HG02588 (cell line): ENCODE measurements at regions not wholly inside any gene's neighbourhood (a gene's known extent, or its start where the extent isn't known, plus 50 kb on each side); places are given as distances from the start of the nearest gene placed in this dataset.
"Not testable (repeated sequence)": the region's sequence is repeated elsewhere in the genome, so short reads cannot be mapped to it uniquely, and the experiment has no call there.

ENCODE experiments used
- ATAC-seq: cut with Tn5 transposase; IDR thresholded peaks from one replicate; pipeline ENCODE4 v1.9.1; 2021; ENCODE audit warnings: mild to moderate bottlenecking, moderate library complexity; ENCODE audit not compliant: unreplicated experiment

DNA sequence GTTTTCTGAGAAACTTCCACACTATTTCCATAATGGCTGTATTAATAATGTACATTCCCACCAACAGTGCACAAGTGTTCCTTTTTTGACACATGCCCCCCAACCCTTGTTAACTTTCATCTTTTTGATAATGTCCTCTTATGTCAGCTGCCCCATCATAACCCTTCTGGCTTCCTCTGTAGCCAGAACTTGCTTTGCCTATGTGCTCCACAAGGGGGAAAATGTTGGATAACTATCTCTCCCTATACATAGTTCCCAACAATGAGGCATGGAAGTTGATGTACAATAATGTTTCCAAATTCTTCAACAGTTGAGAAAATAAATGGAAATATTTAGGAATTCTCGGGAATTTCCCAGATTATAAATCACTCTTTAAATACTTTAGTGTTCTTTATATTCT is 142.9 kb downstream of the ASB9 start:
- ATAC-seq, result no peak

DNA sequence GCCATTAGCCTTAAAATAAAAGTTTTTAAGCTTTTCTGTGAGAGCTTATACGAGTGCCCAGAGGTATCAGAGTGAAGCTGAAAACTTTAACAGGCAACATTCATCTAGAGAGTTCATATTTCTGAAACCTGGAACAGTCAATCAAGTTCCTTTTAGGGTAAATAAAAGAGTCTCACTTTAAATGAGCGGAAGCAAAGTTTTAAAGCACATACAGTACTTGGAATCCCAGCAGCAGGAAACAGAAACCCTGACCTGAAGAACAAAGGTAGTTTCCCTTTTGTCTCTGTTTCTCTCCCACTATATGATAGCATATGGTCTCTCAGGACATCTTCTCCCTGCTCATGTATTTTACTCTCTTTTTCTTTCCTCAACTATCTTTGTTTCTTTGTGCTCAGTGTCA is 153.0 kb downstream of the ASB9 start:
- no peak for ATAC-seq

DNA sequence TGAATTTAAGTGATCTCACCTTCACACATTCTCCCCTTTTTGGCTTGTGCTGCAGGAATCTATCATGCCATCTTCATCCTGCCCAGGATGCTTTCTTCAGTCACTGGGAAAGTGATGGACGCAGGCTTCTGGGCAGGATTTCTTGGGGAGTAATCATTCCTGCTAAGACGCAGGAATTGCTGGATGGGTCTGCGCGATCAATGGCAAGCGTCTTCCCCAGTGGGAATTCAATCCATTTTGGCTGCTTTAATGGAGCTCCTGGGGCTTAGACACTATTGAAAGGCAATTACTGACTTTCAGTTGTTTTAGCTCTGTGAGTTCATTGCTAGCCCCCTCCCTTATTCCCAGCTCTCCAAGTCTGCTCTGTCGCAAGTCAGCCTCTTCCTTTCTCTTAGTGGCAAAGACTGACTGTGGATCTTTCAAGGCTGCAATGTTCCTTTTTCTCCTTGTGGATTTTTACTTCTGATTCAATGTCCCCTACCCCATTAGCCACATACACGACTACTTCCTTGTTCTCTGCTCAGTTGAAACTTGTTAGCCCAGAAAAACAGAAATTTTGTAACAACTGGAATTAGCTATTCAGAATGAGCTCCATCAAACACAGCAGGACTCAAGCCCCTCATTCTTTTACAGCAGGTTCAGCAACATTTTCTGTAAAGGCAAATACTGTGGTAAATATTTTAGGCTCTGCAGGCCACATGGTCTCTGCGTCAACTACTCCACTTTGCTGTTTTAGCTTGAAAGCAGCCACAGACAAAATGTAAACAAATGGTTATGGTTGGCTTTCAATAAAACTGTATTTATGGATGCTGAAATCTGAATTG is 154.9 kb downstream of the ASB9 start:
- no peak for ATAC-seq

DNA sequence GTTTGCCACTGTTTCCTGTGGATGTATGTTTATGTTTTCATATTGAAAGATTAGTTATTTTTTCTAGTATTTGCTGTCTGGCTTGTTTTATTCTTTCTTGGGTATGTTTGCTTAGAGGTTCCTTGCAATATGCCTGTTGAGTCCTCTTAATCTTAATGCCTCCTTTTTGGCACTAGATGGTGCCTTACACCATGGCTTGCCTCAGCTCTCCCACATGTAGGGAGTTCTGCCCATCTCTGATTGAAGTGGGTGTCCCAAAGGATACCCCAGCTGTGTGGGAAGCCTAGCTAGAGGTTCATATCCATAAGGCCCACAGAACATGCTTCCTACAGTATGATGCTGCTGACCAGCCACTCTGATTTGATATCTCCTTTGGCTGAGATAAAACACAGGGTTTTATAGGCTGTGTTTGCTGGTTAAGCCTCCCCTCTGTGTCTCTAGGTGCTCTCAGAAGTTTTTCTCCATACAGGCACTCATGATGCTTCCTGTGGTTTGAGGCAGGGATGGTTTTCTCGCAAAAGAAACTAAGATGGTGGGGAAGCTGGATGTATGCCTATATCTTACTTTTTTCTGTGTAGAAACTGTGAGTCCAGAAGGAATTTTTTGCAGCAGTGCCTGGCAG is 162.4 kb downstream of the ASB9 start:
- ATAC-seq, result no peak

DNA sequence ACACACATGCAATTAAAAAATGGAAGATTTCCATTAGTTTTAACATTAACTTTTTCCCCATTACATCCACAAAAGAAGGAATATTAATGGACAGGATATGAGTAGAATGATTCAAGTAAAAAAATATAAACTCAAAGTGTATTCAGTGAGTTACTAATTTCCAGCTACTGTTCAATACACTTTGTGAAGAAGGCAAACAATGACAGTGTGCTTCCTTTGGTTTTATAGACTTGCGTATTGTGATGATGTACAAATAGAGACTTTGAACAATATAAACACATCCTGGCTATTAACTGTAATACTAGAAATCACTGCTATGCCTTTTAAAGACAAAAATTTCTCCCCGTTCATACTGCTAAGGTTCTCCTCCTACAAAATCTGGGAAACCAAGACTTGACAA is 171.4 kb downstream of the ASB9 start:
- ATAC-seq, result no peak

DNA sequence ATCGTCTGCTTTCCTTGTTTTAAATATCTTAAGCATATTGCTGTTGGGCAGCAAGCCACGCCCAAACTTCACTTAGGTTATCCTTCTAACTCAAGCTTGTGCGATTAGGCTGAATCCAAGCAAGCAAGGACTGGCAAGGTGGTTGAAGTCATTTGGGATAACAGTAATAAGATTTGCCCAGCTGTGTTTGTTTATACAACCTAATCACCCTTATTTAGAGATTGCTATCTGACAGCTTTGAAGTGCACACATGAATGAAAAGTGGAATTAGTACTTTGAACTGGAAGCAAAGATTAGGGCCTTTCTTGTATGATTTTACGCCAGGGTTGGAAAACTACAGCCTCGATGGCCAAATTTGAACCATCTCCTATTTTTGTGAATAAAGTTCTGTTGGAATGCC is 182.1 kb downstream of the ASB9 start:
- no peak for ATAC-seq

DNA sequence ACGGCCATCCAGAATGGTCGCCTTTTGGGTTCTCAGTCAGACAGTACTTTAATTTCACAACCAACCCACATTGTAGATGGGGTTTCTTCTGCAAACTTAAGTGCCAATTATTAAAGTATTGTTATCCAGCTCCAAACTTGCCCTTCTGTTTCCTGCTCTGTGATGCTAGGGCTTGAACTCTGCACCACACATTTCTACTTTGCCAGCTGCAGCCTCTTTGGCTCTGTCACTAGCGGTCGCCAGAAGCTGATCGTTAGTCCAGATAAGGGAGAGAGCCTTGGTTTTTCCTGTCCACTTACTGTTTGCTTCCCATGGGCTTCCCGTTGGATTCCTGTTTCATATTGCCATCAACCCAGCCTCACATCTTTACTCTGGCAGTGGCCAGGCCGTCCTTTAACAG is 196.6 kb downstream of the ASB9 start:
- no peak for ATAC-seq

DNA sequence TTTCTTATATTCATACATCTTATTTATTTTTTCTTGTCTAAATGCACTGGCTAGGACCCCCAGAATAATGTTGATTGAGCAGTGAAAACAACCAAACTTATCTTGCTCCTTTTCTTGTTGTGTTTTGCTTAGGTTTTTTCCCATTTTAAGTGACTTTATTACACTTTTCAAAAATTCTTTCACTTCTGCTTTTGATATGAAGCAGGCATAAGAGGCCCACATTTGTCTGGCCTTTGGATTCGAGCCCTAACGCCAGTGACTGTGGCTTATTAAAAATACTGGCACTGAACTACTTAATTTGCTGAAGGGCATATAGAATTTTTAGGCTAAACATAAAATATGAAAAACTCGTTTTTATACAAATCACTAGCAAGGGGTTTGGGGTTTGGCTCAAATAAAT is 197.0 kb downstream of the ASB9 start:
- ATAC-seq, result no peak

DNA sequence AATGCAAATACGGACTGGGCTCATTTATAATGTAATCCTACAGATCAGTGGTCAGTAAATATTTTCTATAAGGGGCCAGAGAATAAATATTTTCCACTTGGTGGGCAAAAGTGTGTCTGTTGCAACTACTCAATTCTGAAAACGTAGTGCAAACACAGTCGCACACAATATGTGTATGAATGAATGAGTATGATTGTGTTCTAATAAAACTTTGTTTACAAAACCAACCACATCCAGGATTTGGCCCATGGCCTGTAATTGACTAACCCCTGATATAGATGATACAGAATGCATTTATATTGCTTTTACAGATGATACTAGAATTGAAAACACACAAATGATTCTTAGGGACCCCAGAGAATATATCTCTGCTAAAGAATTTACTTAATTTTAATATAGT is 197.6 kb downstream of the ASB9 start:
- no peak for ATAC-seq

DNA sequence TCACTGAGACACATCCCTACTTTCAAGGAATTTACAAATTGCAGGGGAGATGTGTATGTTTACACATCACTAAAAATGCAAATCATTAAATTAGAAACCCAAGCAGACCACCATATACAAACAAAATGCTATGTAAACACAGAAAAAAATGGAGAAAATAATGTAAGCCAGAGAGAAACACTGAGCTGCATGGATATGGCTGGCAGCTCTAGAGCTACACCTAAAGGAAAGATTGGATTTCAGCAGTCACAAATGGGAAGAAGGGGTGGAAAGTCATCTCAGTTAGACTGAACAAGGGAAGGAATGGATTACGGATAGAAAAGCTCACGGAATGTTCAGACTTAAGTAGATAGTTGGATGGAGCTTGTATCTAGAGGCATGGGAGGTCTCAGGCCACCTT is 186.3 kb downstream of the MOSPD2 start:
- ATAC-seq, result no peak

DNA sequence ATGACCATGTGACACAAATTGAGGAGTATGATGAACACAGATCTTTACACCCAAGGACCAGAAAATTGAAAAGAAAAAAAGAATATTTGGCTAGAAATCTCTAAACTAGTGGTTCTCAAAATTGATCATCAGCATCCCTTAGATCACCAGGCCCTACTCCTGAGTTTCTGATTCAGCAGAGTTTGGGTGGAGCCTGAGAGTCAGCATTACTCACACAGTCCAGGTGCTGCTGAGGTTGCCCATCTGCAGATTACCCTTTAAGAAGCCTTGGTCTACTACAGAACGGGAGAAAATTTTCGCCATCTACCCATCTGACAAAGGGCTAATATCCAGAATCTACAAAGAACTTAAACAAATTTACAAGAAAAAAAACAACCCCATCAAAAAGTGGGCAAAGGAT is 182.8 kb downstream of the MOSPD2 start:
- ATAC-seq, result no peak

DNA sequence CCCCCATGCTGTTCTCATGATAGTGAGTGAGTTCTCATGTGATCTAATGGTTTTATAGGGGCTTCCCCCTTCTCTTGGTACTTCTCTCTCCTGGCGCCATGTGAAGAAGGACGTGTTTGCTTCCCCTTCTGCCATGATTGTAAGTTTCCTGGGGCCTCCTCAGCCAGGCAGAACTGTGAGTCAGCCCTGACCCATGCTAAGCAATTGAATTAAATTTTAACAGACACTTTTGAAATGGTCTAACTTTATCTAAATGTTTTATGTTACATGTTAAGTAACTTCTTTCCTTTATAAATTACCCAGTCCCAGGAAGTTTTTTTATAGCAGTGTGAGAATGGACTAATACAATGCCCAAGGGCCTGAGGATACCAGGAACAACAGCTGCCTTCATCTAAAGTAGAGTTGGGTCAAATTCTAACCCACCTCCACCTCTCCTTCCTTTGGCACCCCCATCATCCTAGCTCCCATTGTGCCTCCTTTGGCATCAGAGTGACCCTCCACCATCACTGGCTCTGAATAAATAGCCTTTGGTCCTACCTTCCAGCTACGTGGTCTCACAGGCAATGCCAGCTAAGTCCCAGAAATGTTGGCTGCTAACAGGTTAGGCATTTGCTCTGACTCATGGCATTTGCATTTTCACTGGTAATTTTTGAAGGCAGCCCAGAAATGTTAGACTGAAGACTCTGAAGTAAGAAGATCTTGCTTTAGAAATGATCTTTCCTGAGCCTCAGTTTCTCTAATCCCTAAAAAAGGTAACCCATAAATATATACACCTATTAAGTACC is 182.1 kb downstream of the MOSPD2 start:
- ATAC-seq, result no peak

DNA sequence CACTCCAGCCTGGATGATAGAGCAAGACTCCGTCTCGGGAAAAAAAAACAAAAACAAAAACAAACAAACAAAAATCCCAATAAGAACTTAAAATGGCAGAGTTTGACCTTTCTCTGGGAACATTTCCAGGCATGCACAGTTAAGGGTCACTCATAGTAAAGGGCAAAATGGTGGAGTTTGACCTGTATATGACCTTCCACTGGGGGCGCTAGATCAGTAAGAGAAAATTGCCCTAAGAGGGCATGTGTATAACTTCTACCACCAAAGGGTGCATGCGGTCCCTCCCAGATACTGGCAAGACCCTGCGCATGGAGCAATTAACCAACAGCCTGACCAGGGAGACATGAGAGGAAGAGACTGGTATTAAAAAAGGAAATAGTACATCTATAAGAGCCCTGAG is 177.2 kb downstream of the MOSPD2 start:
- no peak for ATAC-seq

DNA sequence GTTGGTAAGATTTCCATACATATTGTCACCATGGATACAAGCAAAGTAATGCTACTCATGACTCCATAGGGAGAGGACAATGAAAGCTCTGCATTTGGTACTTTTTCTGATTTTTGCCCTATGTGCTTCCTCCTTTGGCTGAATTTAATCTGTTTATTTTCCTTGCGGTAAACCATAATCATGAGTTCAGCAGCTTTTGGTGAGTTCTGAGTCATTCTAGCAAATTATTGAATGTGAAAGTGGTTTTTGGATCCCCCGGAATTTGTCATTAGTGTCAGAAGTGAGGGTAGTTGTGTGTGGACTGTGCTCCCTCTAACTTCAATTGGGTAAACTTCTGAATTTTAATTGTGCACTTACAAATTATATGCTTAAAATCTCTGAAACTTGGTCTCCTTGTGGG is 170.3 kb downstream of the MOSPD2 start:
- no peak for ATAC-seq

DNA sequence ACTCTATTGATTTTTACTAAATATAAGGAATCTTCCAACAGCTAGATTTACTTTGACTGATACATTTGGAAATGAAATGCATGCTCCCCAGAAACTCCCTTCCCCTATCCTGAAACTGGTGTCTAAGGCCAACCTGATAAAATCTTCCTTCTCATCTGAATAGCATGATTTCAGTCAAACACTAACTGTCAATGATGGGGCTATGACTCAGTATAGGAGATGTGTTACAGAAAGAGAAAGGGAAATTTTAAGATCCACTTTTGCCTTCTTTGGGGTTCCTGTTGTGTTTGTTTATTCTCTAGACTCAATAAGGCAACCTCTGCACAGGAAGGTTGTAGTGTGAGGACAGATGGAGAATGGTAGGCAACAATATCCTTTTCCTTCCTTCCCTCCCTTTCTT is 160.7 kb downstream of the MOSPD2 start:
- no peak for ATAC-seq

DNA sequence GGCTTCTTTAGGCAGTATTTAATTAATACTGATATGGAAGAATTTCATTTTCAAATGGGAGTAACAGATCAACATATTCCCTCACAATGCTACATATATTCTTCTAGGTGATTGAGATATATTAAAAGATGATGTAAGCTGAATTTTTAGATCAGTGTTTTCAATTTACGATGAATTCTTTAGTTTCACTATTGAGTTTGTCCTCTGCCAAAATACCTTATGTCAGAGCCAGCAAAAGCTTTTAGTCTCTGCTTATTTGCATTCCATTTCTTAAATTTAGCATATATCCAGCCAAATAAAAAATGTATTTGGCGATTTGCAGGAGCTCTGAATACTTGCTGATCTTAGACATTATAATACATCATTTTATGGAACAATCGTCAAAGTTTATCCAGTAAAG is 144.3 kb downstream of the MOSPD2 start:
- ATAC-seq, result no peak

DNA sequence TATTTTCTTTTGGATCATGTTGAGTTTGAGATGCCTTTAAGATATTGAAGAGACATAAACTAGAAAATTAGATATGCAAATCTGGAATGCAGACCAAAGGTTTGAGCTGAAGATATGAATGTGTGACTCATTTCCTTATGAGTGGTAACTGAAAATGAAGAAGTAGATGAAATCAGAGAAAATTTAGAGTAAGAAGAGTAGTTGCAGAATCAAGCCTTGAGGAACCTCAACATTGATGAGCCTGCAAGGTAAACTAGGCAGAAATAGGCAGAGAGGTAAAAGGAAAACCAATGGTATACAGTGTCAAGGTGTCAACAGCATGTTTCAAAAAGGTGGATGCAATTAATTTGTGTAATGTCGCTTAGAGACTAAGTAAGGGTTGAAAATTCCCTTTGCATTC is 142.8 kb downstream of the MOSPD2 start:
- no peak for ATAC-seq

DNA sequence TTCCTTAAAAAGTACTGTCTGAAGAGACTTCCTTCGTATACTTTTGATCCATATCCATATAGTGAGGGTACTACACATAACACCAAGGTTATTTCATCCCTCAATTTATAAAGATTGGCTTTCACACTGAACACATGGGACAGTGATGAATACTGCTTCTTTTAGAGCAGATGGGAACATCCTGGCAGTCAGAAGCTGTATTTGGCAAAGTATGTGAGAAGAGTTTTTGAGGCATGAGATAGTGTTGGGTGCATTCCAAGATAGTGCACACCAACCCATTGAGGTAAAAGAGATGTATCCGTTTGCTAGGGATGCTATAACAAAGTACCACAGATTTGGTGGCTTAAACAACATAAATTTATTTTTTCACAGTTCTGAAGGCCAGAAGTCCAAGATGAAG is 141.1 kb downstream of the MOSPD2 start:
- no peak for ATAC-seq

DNA sequence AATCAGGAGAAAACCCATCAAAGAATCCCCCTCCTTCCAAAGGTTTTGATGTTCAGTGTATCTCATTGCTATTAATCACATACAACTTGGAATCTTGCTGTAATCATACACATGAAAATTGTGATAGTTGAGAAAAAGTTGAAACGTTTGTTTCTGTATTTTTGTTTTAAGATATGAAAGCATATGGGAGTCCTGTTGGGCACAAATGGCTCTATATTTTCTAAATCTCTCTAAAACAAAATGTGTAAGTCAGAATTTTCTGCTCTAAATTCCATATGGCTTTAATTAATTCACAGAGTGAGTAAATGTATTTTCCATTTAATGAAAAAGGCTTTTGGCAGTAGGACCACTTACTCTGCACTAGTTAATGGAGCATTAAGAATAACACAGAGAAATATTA is 140.2 kb downstream of the MOSPD2 start:
- no peak for ATAC-seq

DNA sequence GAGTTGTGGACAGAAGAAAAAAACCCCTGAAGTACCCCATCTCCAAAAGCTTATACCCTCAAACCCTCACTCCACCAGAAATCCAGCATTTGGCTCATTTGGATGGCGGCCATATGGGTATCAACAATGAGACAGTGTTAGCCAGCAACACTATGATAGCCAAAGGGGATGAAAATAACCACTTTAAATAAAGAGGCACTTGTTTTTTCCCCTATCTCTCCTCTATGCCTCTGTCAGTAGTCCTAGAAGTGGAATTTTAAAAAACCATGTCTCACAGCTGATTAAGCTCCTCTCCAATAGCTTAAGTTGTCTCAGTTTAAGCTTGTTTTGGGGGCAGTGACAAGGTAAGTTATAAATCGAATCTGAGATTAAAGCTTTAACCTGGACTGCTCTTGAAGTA is 124.0 kb downstream of the MOSPD2 start:
- no peak for ATAC-seq

DNA sequence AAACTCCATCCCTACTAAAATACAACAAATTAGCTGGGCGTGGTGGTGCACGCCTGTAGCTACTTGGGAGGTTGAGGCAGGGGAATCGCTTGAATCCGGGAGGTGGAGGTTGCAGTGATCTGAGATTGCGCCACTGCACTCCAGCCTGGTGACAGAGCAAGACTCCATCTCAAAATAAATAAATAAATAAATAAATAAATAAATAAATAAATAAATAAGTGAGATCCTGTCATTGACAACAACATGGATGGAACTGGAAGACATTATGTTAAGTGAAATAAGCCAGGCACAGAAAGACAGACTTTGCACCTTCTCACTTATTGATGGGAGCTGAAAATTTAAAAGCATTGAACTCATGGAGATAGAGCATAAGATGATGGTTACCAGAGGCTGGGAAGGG is 111.2 kb downstream of the MOSPD2 start:
- ATAC-seq, result not testable (repeated sequence)
